RWPE1 (cell line): ENCODE measurements at regions not wholly inside any gene's neighbourhood (a gene's known extent, or its start where the extent isn't known, plus 50 kb on each side); places are given as distances from the start of the nearest gene placed in this dataset.

Experiments
- CTCF ChIA-PET: fragments of 350-600 bp; sonication (Branson Sonifier 250); formaldehyde crosslinking; extraction: SDS; loops from one replicate; lab custom pipeline; 2021; lab: Yijun Ruan, JAX
- POLR2A ChIA-PET: fragments of 400-600 bp; formaldehyde crosslinking; extraction: SDS; loops from one replicate; lab custom pipeline; 2020; ENCODE audit warnings: antibody characterized with exemption; ENCODE audit not compliant: low non-redundant PET; lab: Yijun Ruan, JAX
- DNase-seq: peaks from one replicate; pipeline ENCODE4 v3.0.0; 2012; ENCODE audit warnings: low spot score
- H3K27ac ChIP-seq: fragments of 450-650 bp; 2 replicates; pipeline ENCODE4 v1.5.1; 2017
- TF ChIP-seq, protein P1 (sequence below): fragments of 450-650 bp; conservative IDR thresholded peaks from 2 replicates; pipeline ENCODE4 v1.5.1; 2017; ENCODE audit warnings: low read depth, mild to moderate bottlenecking

DNA sequence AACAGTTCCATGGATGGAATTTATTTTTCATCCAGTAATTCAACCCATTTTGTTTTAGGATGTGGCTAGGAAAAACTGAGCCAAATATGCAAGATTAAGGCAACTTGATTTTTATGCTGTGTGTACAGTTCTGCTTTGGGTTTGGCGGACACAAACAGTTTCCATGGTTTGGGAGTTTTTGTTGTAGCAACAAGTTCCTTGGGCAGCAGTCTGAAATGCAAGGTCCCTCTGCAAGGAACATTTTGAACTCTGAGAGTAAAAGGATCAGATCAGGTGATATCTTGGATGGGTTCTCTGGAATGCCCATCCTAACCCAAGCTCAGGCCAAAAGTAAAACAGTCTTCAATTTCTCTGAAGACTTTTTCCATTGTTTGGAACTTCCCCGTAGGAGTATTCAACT lies 161.2 kb downstream of the TMX1 start:
- DNase-seq: no peak
- H3K27ac ChIP-seq: no peak overlapping the region
- ChIA-PET POLR2A (no interaction called here), CTCF (no interaction called here)
- TF ChIP-seq, protein P1, sequence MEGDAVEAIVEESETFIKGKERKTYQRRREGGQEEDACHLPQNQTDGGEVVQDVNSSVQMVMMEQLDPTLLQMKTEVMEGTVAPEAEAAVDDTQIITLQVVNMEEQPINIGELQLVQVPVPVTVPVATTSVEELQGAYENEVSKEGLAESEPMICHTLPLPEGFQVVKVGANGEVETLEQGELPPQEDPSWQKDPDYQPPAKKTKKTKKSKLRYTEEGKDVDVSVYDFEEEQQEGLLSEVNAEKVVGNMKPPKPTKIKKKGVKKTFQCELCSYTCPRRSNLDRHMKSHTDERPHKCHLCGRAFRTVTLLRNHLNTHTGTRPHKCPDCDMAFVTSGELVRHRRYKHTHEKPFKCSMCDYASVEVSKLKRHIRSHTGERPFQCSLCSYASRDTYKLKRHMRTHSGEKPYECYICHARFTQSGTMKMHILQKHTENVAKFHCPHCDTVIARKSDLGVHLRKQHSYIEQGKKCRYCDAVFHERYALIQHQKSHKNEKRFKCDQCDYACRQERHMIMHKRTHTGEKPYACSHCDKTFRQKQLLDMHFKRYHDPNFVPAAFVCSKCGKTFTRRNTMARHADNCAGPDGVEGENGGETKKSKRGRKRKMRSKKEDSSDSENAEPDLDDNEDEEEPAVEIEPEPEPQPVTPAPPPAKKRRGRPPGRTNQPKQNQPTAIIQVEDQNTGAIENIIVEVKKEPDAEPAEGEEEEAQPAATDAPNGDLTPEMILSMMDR: no peak

DNA sequence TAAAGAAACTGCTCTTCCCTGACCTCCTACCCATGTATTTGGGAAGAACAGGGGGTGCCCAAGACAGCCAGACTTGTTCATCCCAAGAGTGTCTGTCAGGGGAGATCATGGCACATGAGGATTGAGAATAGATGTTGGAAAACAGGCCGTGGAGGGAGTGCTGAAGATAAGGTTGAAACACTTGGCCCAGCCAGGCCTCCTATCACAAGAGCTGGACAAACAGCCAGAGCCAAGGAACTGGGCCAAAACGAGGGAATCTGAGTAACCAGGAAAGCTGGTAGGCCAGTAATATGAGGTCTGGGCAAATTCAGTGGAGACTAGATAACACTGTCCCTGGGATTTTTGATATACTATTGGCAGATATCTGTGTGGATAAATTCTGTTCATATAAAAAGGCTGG lies 161.7 kb downstream of the TMX1 start:
- POLR2A ChIA-PET: no interaction called here
- H3K27ac ChIP-seq: no peak overlapping the region
- no peak for DNase-seq
- TF ChIP-seq, protein P1: no peak
- CTCF ChIA-PET: no interaction called here

DNA sequence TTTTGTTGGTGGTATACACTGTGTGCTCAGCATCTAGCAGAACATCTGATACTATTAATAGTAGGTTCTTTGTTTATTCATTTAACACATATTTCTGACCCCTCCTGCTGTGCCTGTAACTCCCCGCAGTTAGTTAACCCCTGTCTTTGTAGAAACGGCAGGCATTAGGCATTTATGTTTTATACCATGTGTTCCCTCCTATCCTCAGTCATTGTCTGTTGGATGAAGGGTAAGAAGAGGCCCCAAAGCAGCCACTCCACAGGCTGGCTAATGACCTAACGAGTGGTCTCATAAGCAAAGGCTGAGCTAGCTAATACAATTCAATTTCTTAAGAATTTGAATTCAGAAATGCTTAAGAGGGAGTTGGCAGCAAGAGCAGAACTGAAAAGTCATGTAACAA lies 170.8 kb downstream of the TMX1 start:
- ChIA-PET POLR2A (no interaction called here), CTCF (no interaction called here)
- TF ChIP-seq, protein P1: no peak
- no peak overlapping the region for H3K27ac ChIP-seq
- no peak for DNase-seq

DNA sequence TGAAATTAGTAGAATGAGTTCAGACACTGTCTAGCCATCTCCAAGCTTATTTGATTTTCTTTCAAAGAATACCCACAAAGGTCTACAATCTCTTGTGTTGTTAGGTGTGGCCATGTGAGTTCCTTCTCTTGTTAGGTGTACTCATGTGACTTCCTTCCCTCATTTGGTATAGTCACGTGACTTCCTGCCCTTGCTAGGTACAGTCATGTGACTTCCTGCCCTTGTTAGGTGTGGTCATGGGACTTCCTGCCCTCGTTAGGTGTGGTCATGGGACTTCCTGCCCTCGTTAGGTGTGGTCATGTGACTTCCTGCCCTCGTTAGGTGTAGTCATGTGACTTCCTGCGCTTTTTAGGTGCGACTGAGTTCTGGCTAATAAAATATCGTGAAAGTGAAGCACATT lies 179.6 kb downstream of the TMX1 start:
- POLR2A ChIA-PET: no interaction called here
- CTCF ChIA-PET: no interaction called here
- DNase-seq: no peak

DNA sequence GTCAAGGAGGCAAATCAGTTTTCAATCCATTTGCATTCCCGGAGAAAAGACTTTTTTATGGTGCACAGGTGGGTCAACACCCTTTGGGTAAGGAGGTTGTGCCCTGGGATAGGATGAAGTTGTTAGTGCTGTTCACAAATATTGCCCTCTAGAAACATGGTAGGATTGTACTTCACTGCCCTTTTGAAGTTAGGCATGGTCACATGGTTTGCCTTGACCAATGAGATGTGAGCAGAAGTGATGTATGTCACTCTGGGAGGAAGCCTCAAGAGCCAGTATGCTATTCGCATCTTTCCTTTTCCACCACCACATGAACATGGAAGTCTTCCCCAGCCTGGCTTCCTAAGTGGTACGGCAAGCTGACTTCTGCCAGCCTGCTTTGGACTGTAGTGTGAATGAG lies 182.7 kb downstream of the TMX1 start:
- ChIA-PET CTCF (no interaction called here), POLR2A (no interaction called here)
- no peak for DNase-seq
- TF ChIP-seq, protein P1: no peak
- no peak overlapping the region for H3K27ac ChIP-seq

More for the DNA sequence above, 179.6 kb downstream of the TMX1 start:
- H3K27ac ChIP-seq: no peak overlapping the region
- TF ChIP-seq, protein P1: no peak

DNA sequence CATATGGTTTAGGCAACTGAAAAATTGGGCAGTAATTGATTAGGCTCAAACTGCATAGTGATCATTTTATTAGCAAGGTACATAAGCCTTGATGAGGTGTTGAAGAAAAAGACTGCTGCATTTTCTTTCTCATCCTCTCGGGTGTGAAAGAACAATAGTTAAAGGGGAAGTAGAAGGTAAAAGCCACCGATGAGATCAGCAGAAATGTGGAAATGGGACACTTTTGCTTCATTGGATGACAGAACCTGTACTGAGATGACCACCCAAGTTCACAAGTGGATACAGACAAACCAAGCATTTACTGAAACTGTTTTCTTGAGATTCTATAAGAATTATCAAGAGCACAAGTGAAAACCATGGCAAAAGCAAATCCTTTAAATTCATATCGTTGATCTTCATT lies 184.0 kb downstream of the TMX1 start:
- POLR2A ChIA-PET: no interaction called here
- TF ChIP-seq, protein P1: no peak
- DNase-seq: no peak
- no peak overlapping the region for H3K27ac ChIP-seq
- CTCF ChIA-PET: no interaction called here
